IMR-90 (cell line): ENCODE measurements at regions not wholly inside any gene's neighbourhood (a gene's known extent, or its start where the extent isn't known, plus 50 kb on each side); places are given as distances from the start of the nearest gene placed in this dataset.
A peak's percentile ranks its signal among the peaks of the same experiment; 100 is the strongest.

Source experiments
- ATAC-seq: fragments of 200-7000 bp; cut with Tn5 transposase; 2 replicates; pipeline ENCODE4 v1.9.1; 2020; ENCODE audit warnings: low read depth, mild to moderate bottlenecking, moderate library complexity
- BruUV-seq: library from RNA; stranded (reverse); fragments of 400-500 nt; replicated peaks from 2 replicates; lab custom pipeline; 2021; lab: Mats Ljungman, UMichigan
- CTCF ChIA-PET: fragments of 300-600 bp; formaldehyde crosslinking; extraction: SDS; loops from one replicate; lab custom pipeline; 2021; ENCODE audit warnings: antibody characterized with exemption; lab: Yijun Ruan, JAX
- POLR2A ChIA-PET: fragments of 300-600 bp; sonication (Branson Sonifier 250); formaldehyde crosslinking; loops from one replicate; lab custom pipeline; 2022; ENCODE audit warnings: antibody characterized with exemption; ENCODE audit not compliant: unreplicated experiment; lab: Charles Lee
- DNase-seq: peaks from one replicate; pipeline ENCODE4 v3.0.0; 2013
- H2AFZ ChIP-seq: replicated peaks from 2 replicates; pipeline ENCODE3; 2013; ENCODE audit warnings: low read length, mild to moderate bottlenecking; ENCODE audit not compliant: poor library complexity
- H2AK5ac ChIP-seq: 2 replicates; pipeline ENCODE4 v1.6.1; 2013; ENCODE audit warnings: low read depth, low read length, inconsistent platforms
- H2AK9ac ChIP-seq: replicated peaks from 2 replicates; pipeline ENCODE3; 2013; ENCODE audit warnings: mild to moderate bottlenecking, low read depth, low read length, moderate library complexity; ENCODE audit not compliant: poor library complexity
- H2BK120ac ChIP-seq: 2 replicates; pipeline ENCODE4 v1.6.1; 2013; ENCODE audit warnings: low read depth, low read length, inconsistent platforms
- H2BK15ac ChIP-seq: 3 replicates; pipeline ENCODE4 v1.6.1; 2013; ENCODE audit warnings: low read depth, low read length, inconsistent platforms
- H2BK20ac ChIP-seq: 2 replicates; pipeline ENCODE4 v1.6.1; 2013; ENCODE audit warnings: low read depth, mild to moderate bottlenecking, inconsistent platforms, low read length, moderate library complexity
- H2BK5ac ChIP-seq: 2 replicates; pipeline ENCODE4 v1.6.1; 2013; ENCODE audit warnings: mild to moderate bottlenecking, low read depth, low read length, inconsistent platforms; ENCODE audit not compliant: poor library complexity, severe bottlenecking
- H3K14ac ChIP-seq: replicated peaks from 2 replicates; pipeline ENCODE4 v1.6.1; 2013; ENCODE audit warnings: low read depth, low read length, inconsistent platforms
- H3K18ac ChIP-seq: 2 replicates; pipeline ENCODE4 v1.6.1; 2013; ENCODE audit warnings: low read depth, low read length, control low read depth
- H3K23ac ChIP-seq: 2 replicates; pipeline ENCODE4 v1.6.1; 2013; ENCODE audit warnings: low read depth, low read length, inconsistent platforms
- H3K27ac ChIP-seq: 2 replicates; pipeline ENCODE4 v1.5.1; 2013; ENCODE audit warnings: mild to moderate bottlenecking, control low read depth, low read length; ENCODE audit not compliant: insufficient read depth
- H3K27me3 ChIP-seq: 2 replicates; pipeline ENCODE4 v1.6.1; 2013; ENCODE audit warnings: low read length; ENCODE audit not compliant: control insufficient read depth, insufficient read depth
- H3K36me3 ChIP-seq: 2 replicates; pipeline ENCODE4 v1.6.1; 2013; ENCODE audit warnings: low read length, mixed read lengths; ENCODE audit not compliant: control insufficient read depth, insufficient read depth
- H3K4ac ChIP-seq: 2 replicates; pipeline ENCODE4 v1.6.1; 2013; ENCODE audit warnings: low read depth, low read length, inconsistent platforms
- H3K4me1 ChIP-seq: 2 replicates; pipeline ENCODE4 v1.6.1; 2013; ENCODE audit warnings: low read length, mixed read lengths; ENCODE audit not compliant: control insufficient read depth, insufficient read depth
- H3K4me2 ChIP-seq: 2 replicates; pipeline ENCODE4 v1.6.1; 2013; ENCODE audit warnings: low read depth, mild to moderate bottlenecking, control low read depth, low read length, moderate library complexity
- H3K4me3 ChIP-seq: 2 replicates; pipeline ENCODE4 v1.5.1; 2013; ENCODE audit warnings: low read depth, mild to moderate bottlenecking, control low read depth, low read length, moderate library complexity; ENCODE audit not compliant: insufficient read depth
- H3K56ac ChIP-seq: 2 replicates; pipeline ENCODE4 v1.6.1; 2013; ENCODE audit warnings: low read length, inconsistent platforms; ENCODE audit not compliant: insufficient read depth; ENCODE audit errors: extremely low read depth
- H3K79me1 ChIP-seq, 2 experiments: 2 replicates each; pipeline ENCODE4 v1.6.1; 2013; ENCODE audit warnings: low read length in 2 of 2, inconsistent platforms in 1 of 2, low read depth in 1 of 2
- H3K9ac ChIP-seq: 2 replicates; pipeline ENCODE4 v1.6.1; 2013; ENCODE audit warnings: low read depth, low read length, control low read depth
- H3K9me1 ChIP-seq: 2 replicates; pipeline ENCODE4 v1.6.1; 2013; ENCODE audit warnings: low read length, inconsistent platforms; ENCODE audit not compliant: insufficient read depth
- H3K9me3 ChIP-seq: 2 replicates; pipeline ENCODE4 v1.6.1; 2013; ENCODE audit warnings: low read length; ENCODE audit not compliant: control insufficient read depth, insufficient read depth
- H4K20me1 ChIP-seq: 2 replicates; pipeline ENCODE4 v1.6.1; 2013; ENCODE audit warnings: low read length, inconsistent platforms; ENCODE audit not compliant: insufficient read depth
- H4K5ac ChIP-seq: 2 replicates; pipeline ENCODE4 v1.6.1; 2013; ENCODE audit warnings: mild to moderate bottlenecking, low read depth, low read length, control low read depth
- H4K8ac ChIP-seq, 2 experiments: 2 replicates each; pipeline ENCODE4 v1.6.1; 2013; ENCODE audit warnings: low read depth in 2 of 2, low read length in 2 of 2, control low read depth in 1 of 2, inconsistent platforms in 1 of 2
- H4K91ac ChIP-seq: 2 replicates; pipeline ENCODE4 v1.6.1; 2013; ENCODE audit warnings: low read depth, low read length, inconsistent platforms; ENCODE audit not compliant: insufficient read depth
- BHLHE40 ChIP-seq: fragments of 150-350 bp; IDR thresholded peaks from 2 replicates; pipeline ENCODE4 v1.6.1; 2016; ENCODE audit warnings: mild to moderate bottlenecking, low read depth, low read length
- CEBPB ChIP-seq: IDR thresholded peaks from 2 replicates; pipeline ENCODE4 v1.6.1; 2012; ENCODE audit warnings: low read depth, low read length, improper control_type of control experiment
- CHD1 ChIP-seq: IDR thresholded peaks from 2 replicates; pipeline ENCODE4 v1.6.1; 2012; ENCODE audit warnings: low read depth, low read length, improper control_type of control experiment
- FOS ChIP-seq: fragments of 150-350 bp; IDR thresholded peaks from 2 replicates; pipeline ENCODE4 v1.6.1; 2016; ENCODE audit warnings: low read depth, low read length
- MAZ ChIP-seq: IDR thresholded peaks from 2 replicates; pipeline ENCODE4 v1.6.1; 2012; ENCODE audit warnings: low read depth, mild to moderate bottlenecking, low read length, improper control_type of control experiment, moderate library complexity, borderline replicate concordance
- POLR2A ChIP-seq: IDR thresholded peaks from 2 replicates; pipeline ENCODE4 v1.6.1; 2012; ENCODE audit warnings: mild to moderate bottlenecking, low read depth, low read length
- RAD21 ChIP-seq: IDR thresholded peaks from 2 replicates; pipeline ENCODE4 v1.6.1; 2012; ENCODE audit warnings: low read length, improper control_type of control experiment
- RCOR1 ChIP-seq: IDR thresholded peaks from 2 replicates; pipeline ENCODE4 v1.6.1; 2012; ENCODE audit warnings: mild to moderate bottlenecking, low read length, improper control_type of control experiment; ENCODE audit not compliant: insufficient replicate concordance
- RFX5 ChIP-seq: IDR thresholded peaks from 2 replicates; pipeline ENCODE4 v1.8.0; 2012; ENCODE audit warnings: low read depth, mild to moderate bottlenecking, low read length, moderate library complexity
- WGBS, 2 experiments: methylation state at CpG; one replicate each; pipeline versions ENCODE4 v1.1.5 to v1.1.7; 2013; ENCODE audit warnings: missing lambda C conversion rate in 2 of 2; ENCODE audit not compliant: insufficient read length in 1 of 2; ENCODE audit errors: extremely low coverage in 2 of 2; 5-methylcytosine and 5-hydroxymethylcytosine counted together
- dilution Hi-C: fragments of 300-500 bp; cut with HindIII; formaldehyde crosslinking; loops from one replicate; pipeline ENCODE4 v1.14.3; 2018; ENCODE audit warnings: low sequenced_read_pairs; ENCODE audit not compliant: unreplicated experiment
- in situ Hi-C: fragments of 300-500 bp; cut with MboI; formaldehyde crosslinking; loops from 3 replicates; pipeline ENCODE4 v1.14.3; 2019; ENCODE audit warnings: low sequenced_read_pairs, inconsistent platforms, mixed read lengths
- intact Hi-C: fragments of 100-400 bp; cut with micrococcal nuclease; formaldehyde crosslinking; loops from 2 replicates; pipeline ENCODE4 v1.10.0; 2022
- TF ChIP-seq, protein P1 (sequence below): fragments of 150-350 bp; IDR thresholded peaks from 2 replicates; pipeline ENCODE4 v1.6.1; 2016; ENCODE audit warnings: low read depth, mild to moderate bottlenecking, low read length, moderate library complexity, borderline replicate concordance
- TF ChIP-seq, protein P2 (sequence below): fragments of 150-350 bp; IDR thresholded peaks from 2 replicates; pipeline ENCODE4 v1.6.1; 2017; ENCODE audit warnings: mild to moderate bottlenecking, antibody characterized with exemption, low read length, low read depth

DNA sequence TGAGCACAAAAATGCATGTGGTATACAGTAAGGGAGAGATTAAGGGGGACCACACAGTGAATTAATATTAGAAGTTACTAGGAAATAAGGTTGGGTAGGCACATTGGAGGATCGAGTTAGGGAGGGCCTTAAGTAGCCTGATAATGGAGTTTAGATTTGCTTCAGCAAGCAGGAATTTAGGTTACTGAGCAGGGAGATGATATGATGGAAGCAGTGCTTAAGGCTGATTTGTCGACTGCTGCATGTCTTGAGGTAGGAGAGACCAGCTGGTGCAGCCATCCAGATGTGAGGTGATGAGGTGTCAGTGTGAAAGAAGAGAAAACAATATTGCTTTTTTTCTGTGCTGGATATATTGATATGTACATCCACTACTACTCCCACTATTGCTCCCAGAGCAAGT lies 55.2 kb upstream of the ACTBL2 start:
- Histone ChIP-seq H3K4me3 (no peak overlapping the region), H3K4me2 (no peak overlapping the region)

More for the DNA sequence above, 55.2 kb upstream of the ACTBL2 start:
- H2AFZ ChIP-seq: no peak overlapping the region
- CTCF ChIA-PET: no interaction called here
- WGBS, 2 experiments: 42% methylated on average over 1 of the region's 2 CpGs; no CpG with 5 or more reads in 1 of the 2 experiments
- H4K91ac ChIP-seq: peak overlapping the region; percentile 45; the same call in 1 of the 2 replicates
- TF ChIP-seq, protein P1, sequence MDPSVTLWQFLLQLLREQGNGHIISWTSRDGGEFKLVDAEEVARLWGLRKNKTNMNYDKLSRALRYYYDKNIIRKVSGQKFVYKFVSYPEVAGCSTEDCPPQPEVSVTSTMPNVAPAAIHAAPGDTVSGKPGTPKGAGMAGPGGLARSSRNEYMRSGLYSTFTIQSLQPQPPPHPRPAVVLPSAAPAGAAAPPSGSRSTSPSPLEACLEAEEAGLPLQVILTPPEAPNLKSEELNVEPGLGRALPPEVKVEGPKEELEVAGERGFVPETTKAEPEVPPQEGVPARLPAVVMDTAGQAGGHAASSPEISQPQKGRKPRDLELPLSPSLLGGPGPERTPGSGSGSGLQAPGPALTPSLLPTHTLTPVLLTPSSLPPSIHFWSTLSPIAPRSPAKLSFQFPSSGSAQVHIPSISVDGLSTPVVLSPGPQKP: no peak
- TF ChIP-seq BHLHE40: no peak
- TF ChIP-seq MAZ: no peak
- TF ChIP-seq RCOR1: no peak
- TF ChIP-seq FOS: no peak
- TF ChIP-seq, protein P2, sequence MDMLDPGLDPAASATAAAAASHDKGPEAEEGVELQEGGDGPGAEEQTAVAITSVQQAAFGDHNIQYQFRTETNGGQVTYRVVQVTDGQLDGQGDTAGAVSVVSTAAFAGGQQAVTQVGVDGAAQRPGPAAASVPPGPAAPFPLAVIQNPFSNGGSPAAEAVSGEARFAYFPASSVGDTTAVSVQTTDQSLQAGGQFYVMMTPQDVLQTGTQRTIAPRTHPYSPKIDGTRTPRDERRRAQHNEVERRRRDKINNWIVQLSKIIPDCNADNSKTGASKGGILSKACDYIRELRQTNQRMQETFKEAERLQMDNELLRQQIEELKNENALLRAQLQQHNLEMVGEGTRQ: no peak
- TF ChIP-seq RFX5: no peak
- TF ChIP-seq CHD1: no peak
- no peak for TF ChIP-seq CEBPB
- no peak for TF ChIP-seq POLR2A
- no peak for TF ChIP-seq RAD21
- peak overlapping the region; percentile 78; the same call in 1 of the 2 replicates for H2AK5ac ChIP-seq
- H3K9me3 ChIP-seq: no peaks in the 10 kb centered on the region
- H2BK15ac ChIP-seq: peak overlapping the region; percentile 62; the same call in 1 of the 3 replicates
- no peaks in the 10 kb centered on the region for H4K20me1 ChIP-seq
- no peak overlapping the region for H2BK5ac ChIP-seq
- peak overlapping the region; percentile 24; the same call in 1 of the 2 replicates for H2BK20ac ChIP-seq
- no peak overlapping the region for H4K5ac ChIP-seq
- H4K8ac ChIP-seq: 0 out of 4 replicates have a peak overlapping the region, but pooled peaks of 1 of the 2 experiments have one; percentile 11
- no TSS peak for BruUV-seq
- in situ Hi-C loops: no loop called here
- no peaks in the 10 kb centered on the region for H3K27me3 ChIP-seq
- H3K9ac ChIP-seq: no peak overlapping the region
- no peak overlapping the region for H2AK9ac ChIP-seq
- no peak overlapping the region for H3K56ac ChIP-seq
- H3K18ac ChIP-seq: peak overlapping the region; percentile 20
- H2BK120ac ChIP-seq: peak overlapping the region; percentile 49; the same call in 1 of the 2 replicates
- ATAC-seq: no peak
- no peaks in the 10 kb centered on the region for H3K79me1 ChIP-seq
- DNase-seq: no peak
- POLR2A ChIA-PET: no interaction called here
- H3K4me1 ChIP-seq: peaks cover 12% of the 10 kb centered on the region
- intact Hi-C loops: no loop called here
- H3K27ac ChIP-seq: peak overlapping the region; percentile 54; the same call in 1 of the 2 replicates
- no peaks in the 10 kb centered on the region for H3K36me3 ChIP-seq
- H3K23ac ChIP-seq: no peak overlapping the region
- 0 out of 2 replicates have a peak overlapping the region, but pooled peaks have one; percentile 62 for H3K14ac ChIP-seq
- H3K9me1 ChIP-seq: peaks cover 2% of the 10 kb centered on the region; the same call in 1 of the 2 replicates
- dilution Hi-C loops: no loop called here
- H3K4ac ChIP-seq: peak overlapping the region; percentile 61; the same call in 1 of the 2 replicates
